Natural killer cell (primary cell): ENCODE measurements at regions not wholly inside any gene's neighbourhood (a gene's known extent, or its start where the extent isn't known, plus 50 kb on each side); places are given as distances from the start of the nearest gene placed in this dataset.

Experiments used
- ATAC-seq, 3 donors: fragments of 150-1000 bp in 2 of 3; fragments of 200-7000 bp in 1 of 3; cut with Tn5 transposase; 1 replicate in 1 of 3; 2 replicates in 2 of 3; pipeline ENCODE4 v1.10.0; 2021; ENCODE audit warnings: mild to moderate bottlenecking in 2 of 3, moderate library complexity in 2 of 3
- DNase-seq, 2 donors: peaks; one replicate each; pipeline versions ENCODE4 v3.0.0 to v3.0.0-alpha.2; 2013 to 2021; ENCODE audit warnings: mixed read lengths in 1 of 2
- H3K27ac ChIP-seq: one replicate; pipeline ENCODE4 v1.5.1; 2013; ENCODE audit warnings: mild to moderate bottlenecking, low read length
- H3K27me3 ChIP-seq: one replicate; pipeline ENCODE4 v1.6.1; 2013; ENCODE audit warnings: low read length; ENCODE audit not compliant: control insufficient read depth, insufficient read depth
- H3K36me3 ChIP-seq: one replicate; pipeline ENCODE4 v1.6.1; 2013; ENCODE audit warnings: low read length; ENCODE audit not compliant: control insufficient read depth, insufficient read depth
- H3K4me1 ChIP-seq: one replicate; pipeline ENCODE4 v1.6.1; 2013; ENCODE audit warnings: low read length; ENCODE audit not compliant: control insufficient read depth, insufficient read depth
- H3K4me3 ChIP-seq: one replicate; pipeline ENCODE4 v1.5.1; 2013; ENCODE audit warnings: low read length
- H3K9me3 ChIP-seq: one replicate; pipeline ENCODE4 v1.6.1; 2013; ENCODE audit warnings: low read length; ENCODE audit not compliant: control insufficient read depth, insufficient read depth
- H3K27ac Mint-ChIP-seq, 2 donors: one replicate each; pipeline ENCODE4 v1.8.0; 2022; ENCODE audit warnings: mild to moderate bottlenecking in 2 of 2, mixed read lengths in 2 of 2, moderate library complexity in 1 of 2
- H3K27me3 Mint-ChIP-seq, 2 donors: one replicate each; pipeline ENCODE4 v1.8.0; 2022; ENCODE audit warnings: low read depth in 2 of 2, mixed read lengths in 2 of 2
- H3K36me3 Mint-ChIP-seq: one replicate; pipeline ENCODE4 v1.8.0; 2022; ENCODE audit warnings: mixed read lengths
- H3K4me1 Mint-ChIP-seq, 2 donors: one replicate each; pipeline ENCODE4 v1.8.0; 2022; ENCODE audit warnings: mixed read lengths in 2 of 2
- H3K4me3 Mint-ChIP-seq: one replicate; pipeline ENCODE4 v1.8.0; 2022; ENCODE audit warnings: mild to moderate bottlenecking, moderate library complexity, mixed read lengths
- H3K9me3 Mint-ChIP-seq, 2 donors: one replicate each; pipeline ENCODE4 v1.8.0; 2022; ENCODE audit warnings: mixed read lengths in 2 of 2
- WGBS: methylation state at CpG from one replicate; pipeline ENCODE4 v1.1.7; 2013; ENCODE audit warnings: missing lambda C conversion rate; ENCODE audit not compliant: insufficient coverage; 5-methylcytosine and 5-hydroxymethylcytosine counted together
- intact Hi-C: fragments of 100-400 bp; cut with micrococcal nuclease; formaldehyde crosslinking; loops from one replicate; pipeline ENCODE4 v1.14.2; 2022
- TF ChIP-seq, protein P1 (sequence below): fragments of 200-600 bp; IDR thresholded peaks from one replicate; pipeline ENCODE4 v1.8.0; 2022; ENCODE audit warnings: antibody characterized with exemption

DNA sequence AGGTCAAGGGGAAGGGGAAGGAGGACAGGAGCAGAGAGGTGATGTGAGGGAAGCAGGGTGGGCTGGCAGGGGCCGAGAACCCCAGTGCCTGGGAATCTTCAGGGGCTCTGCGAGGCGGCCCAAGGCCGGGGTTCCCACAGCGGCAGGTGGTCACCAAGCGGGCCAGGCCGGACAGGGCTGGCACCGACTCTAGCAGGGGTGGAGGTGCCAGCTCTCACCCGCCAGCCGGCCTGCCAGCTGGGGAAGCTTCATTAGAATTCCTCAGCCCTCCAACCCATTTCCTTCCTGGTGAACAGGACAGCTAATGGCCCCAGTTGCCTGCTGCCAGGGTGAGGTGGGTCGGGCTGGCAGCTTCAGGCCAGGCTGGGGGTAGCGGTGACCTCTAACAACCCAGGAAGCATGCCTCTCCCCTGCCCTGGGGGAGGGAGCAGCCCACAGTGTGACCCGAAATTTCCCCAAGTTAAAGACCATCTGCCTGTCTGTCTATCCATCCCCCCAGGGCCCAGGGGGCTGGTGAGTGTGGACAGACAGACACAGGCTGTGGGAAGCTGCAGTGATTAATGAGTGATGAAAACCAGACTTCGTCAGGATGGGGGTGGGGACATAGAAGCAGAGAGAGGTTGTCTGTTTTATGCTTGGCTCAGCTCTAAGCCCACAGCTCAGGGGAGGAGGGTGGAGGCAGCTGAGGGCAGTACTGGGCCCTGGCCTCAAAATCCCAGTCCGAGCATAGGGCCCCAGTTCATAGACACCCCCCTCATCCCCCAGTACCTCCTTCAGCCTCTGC is 144.1 kb downstream of the ZFP36L2 start:
- Mint-ChIP-seq H3K36me3 (no peaks in the 10 kb centered on the region), H3K9me3 (no peaks in the 10 kb centered on the region), H3K27ac (no peak overlapping the region), H3K27me3 (no peaks in the 10 kb centered on the region), H3K4me1 (peaks cover 17 to 35% of the 10 kb centered on the region in 2 donors), H3K4me3 (no peak overlapping the region)
- ATAC-seq (no peak), DNase-seq (no peak)
- Histone ChIP-seq H3K9me3 (no peaks in the 10 kb centered on the region), H3K4me3 (no peak overlapping the region), H3K27me3 (no peaks in the 10 kb centered on the region), H3K27ac (no peak overlapping the region), H3K4me1 (peaks cover 38% of the 10 kb centered on the region), H3K36me3 (no peaks in the 10 kb centered on the region)
- intact Hi-C loops: no loop called here
- 84% methylated on average over 15 of the region's 15 CpGs for WGBS
- TF ChIP-seq, protein P1, sequence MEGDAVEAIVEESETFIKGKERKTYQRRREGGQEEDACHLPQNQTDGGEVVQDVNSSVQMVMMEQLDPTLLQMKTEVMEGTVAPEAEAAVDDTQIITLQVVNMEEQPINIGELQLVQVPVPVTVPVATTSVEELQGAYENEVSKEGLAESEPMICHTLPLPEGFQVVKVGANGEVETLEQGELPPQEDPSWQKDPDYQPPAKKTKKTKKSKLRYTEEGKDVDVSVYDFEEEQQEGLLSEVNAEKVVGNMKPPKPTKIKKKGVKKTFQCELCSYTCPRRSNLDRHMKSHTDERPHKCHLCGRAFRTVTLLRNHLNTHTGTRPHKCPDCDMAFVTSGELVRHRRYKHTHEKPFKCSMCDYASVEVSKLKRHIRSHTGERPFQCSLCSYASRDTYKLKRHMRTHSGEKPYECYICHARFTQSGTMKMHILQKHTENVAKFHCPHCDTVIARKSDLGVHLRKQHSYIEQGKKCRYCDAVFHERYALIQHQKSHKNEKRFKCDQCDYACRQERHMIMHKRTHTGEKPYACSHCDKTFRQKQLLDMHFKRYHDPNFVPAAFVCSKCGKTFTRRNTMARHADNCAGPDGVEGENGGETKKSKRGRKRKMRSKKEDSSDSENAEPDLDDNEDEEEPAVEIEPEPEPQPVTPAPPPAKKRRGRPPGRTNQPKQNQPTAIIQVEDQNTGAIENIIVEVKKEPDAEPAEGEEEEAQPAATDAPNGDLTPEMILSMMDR: no peak

DNA sequence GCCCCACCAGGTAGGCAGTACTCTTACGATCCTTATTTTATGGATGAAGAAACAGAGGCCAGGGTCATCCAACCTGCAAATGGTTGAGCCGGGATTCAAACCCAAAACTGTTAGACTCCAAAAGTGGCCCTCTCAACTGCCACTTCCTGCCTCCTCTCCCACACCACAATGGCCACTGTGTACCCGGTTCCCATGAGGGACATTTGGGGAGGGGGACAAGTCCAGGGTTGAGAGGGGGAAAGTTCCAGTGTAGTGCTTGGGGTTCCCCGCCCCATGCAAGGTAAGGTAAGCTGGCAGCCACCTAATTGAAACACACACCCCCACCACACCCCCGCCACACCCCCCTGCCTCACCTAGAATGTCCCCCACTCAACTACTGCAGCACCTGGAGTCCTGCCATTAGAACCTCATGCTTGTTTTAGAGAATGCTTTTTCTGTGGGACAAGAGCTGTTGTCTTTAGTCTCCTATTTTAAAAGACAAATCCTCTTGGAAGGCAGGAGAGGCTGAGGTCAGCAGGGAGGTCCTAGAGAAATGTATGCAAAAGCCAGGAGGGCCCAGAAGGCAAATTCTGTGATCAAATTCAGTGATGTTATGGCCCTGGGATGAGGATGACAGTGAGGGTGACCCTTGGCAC is 145.2 kb downstream of the ZFP36L2 start:
- intact Hi-C loops: no loop called here

DNA sequence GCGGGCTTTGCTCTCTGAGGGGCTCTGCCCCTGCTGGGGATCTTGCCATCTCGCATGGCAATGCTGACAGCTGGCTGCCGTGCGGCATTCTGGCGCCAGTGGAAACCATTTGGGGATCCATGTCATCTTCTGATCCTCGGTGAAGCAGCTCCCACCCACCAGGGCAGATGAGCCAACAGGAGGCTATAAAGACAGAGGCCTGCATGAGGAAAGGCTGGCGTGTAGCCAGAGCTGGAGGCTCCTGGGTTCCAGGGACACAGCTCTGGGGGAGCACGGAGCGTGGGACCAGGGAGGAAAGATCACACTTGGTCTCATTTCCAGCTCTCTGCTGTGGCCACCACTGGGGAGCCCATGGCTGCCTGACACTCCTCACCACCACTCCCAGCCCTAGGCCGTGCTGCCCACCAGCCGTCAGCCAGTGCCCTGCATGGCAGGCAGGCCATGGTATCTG is 145.8 kb downstream of the ZFP36L2 start:
- H3K4me3 Mint-ChIP-seq: no peak overlapping the region
- peaks cover 13 to 24% of the 10 kb centered on the region in 2 donors for H3K4me1 Mint-ChIP-seq
- 98% methylated on average over 11 of the region's 11 CpGs for WGBS

More for the DNA sequence above, 145.2 kb downstream of the ZFP36L2 start:
- H3K4me1 ChIP-seq: peaks cover 30% of the 10 kb centered on the region
- Mint-ChIP-seq H3K4me1 (peaks cover 15 to 31% of the 10 kb centered on the region in 2 donors), H3K4me3 (no peak overlapping the region), H3K27me3 (no peaks in the 10 kb centered on the region), H3K36me3 (no peaks in the 10 kb centered on the region), H3K9me3 (no peaks in the 10 kb centered on the region), H3K27ac (no peak overlapping the region)
- DNase-seq: no peak
- WGBS: 92% methylated on average over 1 of the region's 5 CpGs
- no peak overlapping the region for H3K27ac ChIP-seq
- H3K9me3 ChIP-seq: no peaks in the 10 kb centered on the region
- ATAC-seq: no peak
- H3K36me3 ChIP-seq: no peaks in the 10 kb centered on the region
- no peak overlapping the region for H3K4me3 ChIP-seq
- TF ChIP-seq, protein P1: no peak
- no peaks in the 10 kb centered on the region for H3K27me3 ChIP-seq

More for the DNA sequence above, 145.8 kb downstream of the ZFP36L2 start:
- H3K27me3 Mint-ChIP-seq: no peaks in the 10 kb centered on the region
- ATAC-seq (no peak), DNase-seq (no peak)
- H3K27ac ChIP-seq: no peak overlapping the region
- TF ChIP-seq, protein P1: no peak
- H3K9me3 ChIP-seq: no peaks in the 10 kb centered on the region
- H3K4me3 ChIP-seq: no peak overlapping the region
- no peaks in the 10 kb centered on the region for H3K27me3 ChIP-seq
- peaks cover 24% of the 10 kb centered on the region for H3K4me1 ChIP-seq
- intact Hi-C loops: no loop called here
- no peaks in the 10 kb centered on the region for H3K9me3 Mint-ChIP-seq
- H3K36me3 ChIP-seq: no peaks in the 10 kb centered on the region
- H3K27ac Mint-ChIP-seq: no peak overlapping the region
- H3K36me3 Mint-ChIP-seq: no peaks in the 10 kb centered on the region
